Fibroblast of the aortic adventitia (primary cell): ENCODE measurements at regions not wholly inside any gene's neighbourhood (a gene's known extent, or its start where the extent isn't known, plus 50 kb on each side); places are given as distances from the start of the nearest gene placed in this dataset.

Experiments used
- DNase-seq: peaks from one replicate; pipeline ENCODE4 v3.0.0-alpha.2; 2010; ENCODE audit warnings: low read depth
- H3K4me3 ChIP-seq: 2 replicates; pipeline ENCODE4 v1.5.1; 2011; ENCODE audit warnings: low read depth, mild to moderate bottlenecking, control low read depth, low read length, moderate library complexity
- TF ChIP-seq, protein P1 (sequence below): IDR thresholded peaks from 2 replicates; pipeline ENCODE4 v1.5.1; 2011; ENCODE audit warnings: mild to moderate bottlenecking, low read length, control low read depth, inconsistent platforms; ENCODE audit not compliant: insufficient read depth

DNA sequence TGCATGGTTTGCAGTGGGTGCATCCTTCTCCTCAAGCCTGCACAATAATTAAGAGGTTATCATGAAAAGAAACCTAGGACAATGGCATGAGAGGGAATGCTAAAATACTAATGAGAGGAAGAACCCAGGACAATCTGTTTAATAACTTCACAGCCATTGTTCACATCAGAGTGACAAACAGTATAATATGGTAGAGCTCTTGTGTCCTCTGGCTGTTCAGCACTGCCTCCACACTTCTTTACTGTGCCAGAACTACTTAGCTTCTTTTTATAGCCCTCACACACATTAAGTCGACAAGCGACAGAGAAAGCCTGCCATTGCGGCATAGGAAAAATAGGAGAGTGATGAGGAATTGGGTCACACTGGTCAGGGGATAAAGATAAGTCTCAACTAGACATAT lies 65.0 kb upstream of the MEIS2 start:
- TF ChIP-seq, protein P1, sequence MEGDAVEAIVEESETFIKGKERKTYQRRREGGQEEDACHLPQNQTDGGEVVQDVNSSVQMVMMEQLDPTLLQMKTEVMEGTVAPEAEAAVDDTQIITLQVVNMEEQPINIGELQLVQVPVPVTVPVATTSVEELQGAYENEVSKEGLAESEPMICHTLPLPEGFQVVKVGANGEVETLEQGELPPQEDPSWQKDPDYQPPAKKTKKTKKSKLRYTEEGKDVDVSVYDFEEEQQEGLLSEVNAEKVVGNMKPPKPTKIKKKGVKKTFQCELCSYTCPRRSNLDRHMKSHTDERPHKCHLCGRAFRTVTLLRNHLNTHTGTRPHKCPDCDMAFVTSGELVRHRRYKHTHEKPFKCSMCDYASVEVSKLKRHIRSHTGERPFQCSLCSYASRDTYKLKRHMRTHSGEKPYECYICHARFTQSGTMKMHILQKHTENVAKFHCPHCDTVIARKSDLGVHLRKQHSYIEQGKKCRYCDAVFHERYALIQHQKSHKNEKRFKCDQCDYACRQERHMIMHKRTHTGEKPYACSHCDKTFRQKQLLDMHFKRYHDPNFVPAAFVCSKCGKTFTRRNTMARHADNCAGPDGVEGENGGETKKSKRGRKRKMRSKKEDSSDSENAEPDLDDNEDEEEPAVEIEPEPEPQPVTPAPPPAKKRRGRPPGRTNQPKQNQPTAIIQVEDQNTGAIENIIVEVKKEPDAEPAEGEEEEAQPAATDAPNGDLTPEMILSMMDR, result no peak
- DNase-seq, result no peak
- H3K4me3 ChIP-seq, result no peak overlapping the region

DNA sequence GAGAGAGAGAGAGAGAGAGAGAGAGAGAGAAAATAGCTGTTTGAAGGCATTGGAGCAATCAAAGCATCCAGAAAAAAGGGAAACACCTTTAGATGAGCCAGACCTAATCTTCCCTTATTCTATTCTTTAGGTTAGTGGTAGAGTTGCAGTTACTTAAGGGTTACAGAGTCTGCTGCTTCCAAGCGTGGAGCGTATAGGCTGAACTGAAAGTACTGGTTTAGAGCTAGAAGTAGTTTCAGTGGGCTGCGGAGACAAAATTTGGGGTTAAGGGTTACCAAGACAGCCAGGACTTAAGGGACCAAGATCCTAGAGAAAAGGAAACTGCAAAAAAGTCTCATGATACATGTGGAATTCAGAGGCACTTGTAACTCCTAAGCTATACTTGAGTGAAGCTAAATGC lies 66.1 kb upstream of the MEIS2 start:
- DNase-seq, result no peak
- TF ChIP-seq, protein P1, result no peak
- H3K4me3 ChIP-seq, result no peak overlapping the region

DNA sequence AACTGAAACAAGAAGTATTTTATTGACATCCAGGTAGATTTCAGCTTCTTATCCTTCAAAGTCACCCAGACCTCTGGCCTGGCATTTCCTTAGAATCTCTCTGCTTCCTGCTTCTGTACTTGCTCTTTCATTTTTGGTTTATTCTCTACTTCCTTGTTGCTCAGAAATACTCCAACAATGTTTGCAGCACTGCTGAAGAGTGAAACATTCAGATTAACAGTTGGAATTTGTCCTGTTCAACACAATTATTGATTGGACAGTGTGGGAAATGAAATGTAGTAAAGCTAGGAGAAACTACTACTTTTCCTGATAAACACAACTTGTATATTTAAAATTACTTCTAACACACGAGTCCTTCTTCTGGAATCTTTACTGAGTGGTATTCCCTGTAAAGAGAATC lies 81.0 kb upstream of the MEIS2 start:
- TF ChIP-seq, protein P1, result no peak
- H3K4me3 ChIP-seq, result no peak overlapping the region
- no peak for DNase-seq

DNA sequence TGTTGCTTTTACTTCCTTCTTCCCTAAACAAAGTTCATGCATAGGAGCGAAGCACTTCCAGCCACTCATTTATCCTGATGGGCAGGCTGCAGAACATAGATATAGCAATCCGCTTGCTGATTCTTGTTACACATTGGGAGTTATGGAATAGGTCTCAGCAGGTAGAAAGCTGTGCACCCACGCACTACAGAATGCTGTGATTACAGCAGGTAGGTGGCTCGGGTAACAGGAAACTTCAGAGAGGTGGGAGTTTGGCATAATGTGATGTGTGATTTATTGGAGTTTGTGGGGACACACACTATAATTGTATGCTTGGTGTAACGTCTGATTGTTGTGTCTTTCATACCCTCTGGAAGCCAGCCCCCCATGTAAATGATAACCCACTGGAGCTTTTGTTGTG lies 99.2 kb upstream of the MEIS2 start:
- no peak overlapping the region for H3K4me3 ChIP-seq
- TF ChIP-seq, protein P1, result no peak
- DNase-seq, result no peak

DNA sequence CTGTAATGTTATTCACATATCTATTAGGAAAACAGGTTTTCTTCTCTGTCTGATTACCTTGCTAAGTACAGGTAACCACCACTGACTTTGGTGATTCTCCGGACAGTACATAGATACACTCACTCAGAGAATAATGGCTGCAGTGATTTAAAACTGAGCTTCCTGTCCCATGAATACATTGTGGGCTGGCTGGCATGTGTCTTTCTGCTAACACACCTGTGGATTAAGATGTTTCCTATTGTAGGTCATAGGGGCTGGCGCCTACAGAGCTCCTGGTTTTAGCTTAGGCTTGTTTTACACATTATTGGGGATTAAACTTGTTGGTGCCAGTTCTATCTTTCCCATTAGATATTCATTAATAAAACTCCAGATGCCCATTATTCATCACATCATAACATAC lies 102.7 kb upstream of the MEIS2 start:
- TF ChIP-seq, protein P1, result no peak
- H3K4me3 ChIP-seq, result no peak overlapping the region
- DNase-seq, result no peak

DNA sequence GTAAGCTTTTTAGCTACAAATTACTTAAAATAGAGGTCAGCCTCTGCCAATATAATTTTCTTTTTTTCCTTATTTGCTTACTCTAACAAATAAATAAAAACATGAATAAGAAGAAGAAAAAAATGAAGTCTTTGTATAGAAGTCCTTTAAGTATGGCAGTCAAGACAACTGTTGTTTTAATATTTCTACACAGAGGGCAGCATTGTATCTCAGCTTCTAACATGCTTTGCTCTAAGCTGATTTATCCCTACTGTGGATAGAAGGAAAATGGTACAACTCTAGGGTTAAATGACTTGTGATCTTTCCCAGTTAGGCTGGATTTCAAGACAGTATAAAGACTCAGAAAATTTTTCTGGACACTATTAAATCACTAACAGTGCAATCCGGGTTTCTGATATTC lies 104.3 kb upstream of the MEIS2 start:
- no peak for DNase-seq
- TF ChIP-seq, protein P1, result no peak
- H3K4me3 ChIP-seq, result no peak overlapping the region

DNA sequence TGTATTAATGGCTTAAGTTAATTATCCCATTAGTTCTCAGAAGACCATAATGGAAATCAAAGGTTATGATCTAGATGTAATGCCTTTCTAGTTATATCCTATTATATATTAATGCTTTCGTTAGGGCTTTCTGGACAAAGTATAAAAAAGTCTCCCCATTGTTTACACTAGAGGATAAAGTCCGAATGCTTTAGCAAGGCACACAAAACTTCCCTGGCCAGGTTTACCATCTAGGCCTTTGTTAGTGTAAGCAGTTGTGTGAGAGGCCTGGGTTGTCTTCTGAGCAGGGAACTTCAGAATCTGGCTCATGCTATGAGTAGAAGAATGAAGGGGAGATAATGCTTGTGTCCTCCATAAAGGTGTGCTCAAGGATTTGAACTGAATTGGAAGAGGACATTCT lies 106.3 kb upstream of the MEIS2 start:
- no peak overlapping the region for H3K4me3 ChIP-seq
- TF ChIP-seq, protein P1, result no peak
- no peak for DNase-seq
